ENCODE measurements at regions not wholly inside any gene's neighbourhood (a gene's known extent, or its start where the extent isn't known, plus 50 kb on each side); places are given as distances from the start of the nearest gene placed in this dataset.

DNA sequence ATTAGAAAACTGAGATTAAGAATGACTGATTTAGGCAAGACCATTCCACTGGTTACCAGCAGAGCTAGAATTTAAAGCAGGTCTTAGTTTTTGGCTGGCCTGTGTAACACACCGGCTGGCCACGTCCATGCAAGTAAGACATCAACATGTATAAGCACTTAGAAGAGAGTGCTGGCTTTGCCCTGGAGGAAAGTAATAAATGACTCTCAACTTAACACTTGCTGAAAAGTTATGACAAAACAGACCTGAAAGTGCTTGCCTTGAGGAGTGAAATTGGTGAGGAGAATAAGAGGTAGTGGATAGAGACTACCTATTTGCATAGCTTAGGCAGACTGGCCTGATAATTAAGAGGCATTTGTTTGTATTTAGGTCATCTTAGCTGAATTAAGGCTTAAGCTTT, 165.7 kb upstream of the KCNJ3 start:
- no peaks in the 10 kb centered on the region for H3K9me3 ChIP-seq
- no peak for DNase-seq
- TF ChIP-seq, protein P1, sequence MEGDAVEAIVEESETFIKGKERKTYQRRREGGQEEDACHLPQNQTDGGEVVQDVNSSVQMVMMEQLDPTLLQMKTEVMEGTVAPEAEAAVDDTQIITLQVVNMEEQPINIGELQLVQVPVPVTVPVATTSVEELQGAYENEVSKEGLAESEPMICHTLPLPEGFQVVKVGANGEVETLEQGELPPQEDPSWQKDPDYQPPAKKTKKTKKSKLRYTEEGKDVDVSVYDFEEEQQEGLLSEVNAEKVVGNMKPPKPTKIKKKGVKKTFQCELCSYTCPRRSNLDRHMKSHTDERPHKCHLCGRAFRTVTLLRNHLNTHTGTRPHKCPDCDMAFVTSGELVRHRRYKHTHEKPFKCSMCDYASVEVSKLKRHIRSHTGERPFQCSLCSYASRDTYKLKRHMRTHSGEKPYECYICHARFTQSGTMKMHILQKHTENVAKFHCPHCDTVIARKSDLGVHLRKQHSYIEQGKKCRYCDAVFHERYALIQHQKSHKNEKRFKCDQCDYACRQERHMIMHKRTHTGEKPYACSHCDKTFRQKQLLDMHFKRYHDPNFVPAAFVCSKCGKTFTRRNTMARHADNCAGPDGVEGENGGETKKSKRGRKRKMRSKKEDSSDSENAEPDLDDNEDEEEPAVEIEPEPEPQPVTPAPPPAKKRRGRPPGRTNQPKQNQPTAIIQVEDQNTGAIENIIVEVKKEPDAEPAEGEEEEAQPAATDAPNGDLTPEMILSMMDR (IDR thresholded peaks at IDR 0.05) = no peak
- no peak for ATAC-seq
- H3K36me3 ChIP-seq = no peaks in the 10 kb centered on the region
- H3K27ac ChIP-seq = no peak overlapping the region
- H3K4me3 ChIP-seq = no peak overlapping the region
- intact Hi-C loops (cut with DNase I) = no loop called here
- H3K4me1 ChIP-seq = no peaks in the 10 kb centered on the region
- H3K27me3 ChIP-seq (ENCODE audit: low read depth) = no peaks in the 10 kb centered on the region

DNA sequence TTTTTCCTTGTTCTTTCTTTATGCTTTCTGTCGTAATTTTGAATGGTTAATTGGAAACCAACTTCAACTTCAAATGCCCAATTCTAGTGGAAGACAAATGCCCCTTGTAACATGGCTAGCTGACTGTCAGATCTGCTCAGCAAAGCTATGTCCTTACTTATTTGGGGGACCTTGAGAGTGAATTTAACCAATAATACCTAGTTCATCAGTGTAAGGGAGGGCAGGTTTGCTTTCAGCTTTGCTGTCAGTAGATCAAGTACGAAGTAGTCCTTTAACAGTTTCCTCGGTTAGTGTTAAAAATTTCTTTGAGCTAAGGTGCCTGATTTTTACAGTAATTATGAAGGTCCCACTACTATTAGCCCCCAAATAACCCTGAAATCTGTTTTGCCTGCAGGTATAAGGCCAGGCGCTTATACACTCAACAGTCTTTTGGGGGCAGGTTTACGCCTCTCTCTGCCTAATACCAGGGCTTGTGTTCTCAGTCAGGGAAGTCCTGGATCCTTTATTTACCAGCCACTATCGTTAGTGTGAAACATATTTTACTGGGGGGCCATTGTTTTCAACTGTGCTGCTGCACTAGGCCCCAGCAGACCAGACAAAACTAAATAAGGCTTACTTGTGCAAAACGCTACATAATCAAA, 165.1 kb upstream of the KCNJ3 start:
- DNase-seq (no peak), ATAC-seq (no peak)
- intact Hi-C loops (cut with DNase I) = no loop called here
- Histone ChIP-seq H3K36me3 (no peaks in the 10 kb centered on the region), H3K4me1 (no peaks in the 10 kb centered on the region), H3K9me3 (no peaks in the 10 kb centered on the region), H3K4me3 (no peak overlapping the region), H3K27me3 (ENCODE audit: low read depth) (no peaks in the 10 kb centered on the region), H3K27ac (no peak overlapping the region)
- TF ChIP-seq, protein P1 (IDR thresholded peaks at IDR 0.05) = no peak

DNA sequence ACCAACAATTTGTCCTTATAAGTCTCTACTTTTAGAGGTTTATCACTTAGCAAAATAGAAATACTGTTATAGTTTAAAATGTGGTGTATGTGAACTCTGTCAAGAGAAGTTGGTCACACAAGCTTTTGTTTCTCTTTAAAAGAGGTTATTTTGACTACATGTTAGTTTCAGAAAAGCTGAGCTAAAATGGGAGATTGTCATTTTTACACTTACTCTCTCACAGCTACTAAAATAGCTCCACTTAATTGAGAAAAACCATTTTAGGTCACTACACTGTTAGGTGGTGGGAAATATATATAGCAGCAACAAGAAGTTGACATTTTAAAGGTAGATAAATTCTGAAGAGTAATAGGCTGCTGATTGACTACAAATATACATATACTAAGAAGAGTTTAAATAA, 161.5 kb upstream of the KCNJ3 start:
- Histone ChIP-seq H3K27ac (no peak overlapping the region), H3K4me3 (no peak overlapping the region), H3K4me1 (no peaks in the 10 kb centered on the region), H3K9me3 (no peaks in the 10 kb centered on the region), H3K36me3 (no peaks in the 10 kb centered on the region), H3K27me3 (ENCODE audit: low read depth) (no peaks in the 10 kb centered on the region)
- intact Hi-C loops (cut with DNase I) = no loop called here
- no peak for ATAC-seq
- TF ChIP-seq, protein P1 (IDR thresholded peaks at IDR 0.05) = no peak
- DNase-seq = no peak

DNA sequence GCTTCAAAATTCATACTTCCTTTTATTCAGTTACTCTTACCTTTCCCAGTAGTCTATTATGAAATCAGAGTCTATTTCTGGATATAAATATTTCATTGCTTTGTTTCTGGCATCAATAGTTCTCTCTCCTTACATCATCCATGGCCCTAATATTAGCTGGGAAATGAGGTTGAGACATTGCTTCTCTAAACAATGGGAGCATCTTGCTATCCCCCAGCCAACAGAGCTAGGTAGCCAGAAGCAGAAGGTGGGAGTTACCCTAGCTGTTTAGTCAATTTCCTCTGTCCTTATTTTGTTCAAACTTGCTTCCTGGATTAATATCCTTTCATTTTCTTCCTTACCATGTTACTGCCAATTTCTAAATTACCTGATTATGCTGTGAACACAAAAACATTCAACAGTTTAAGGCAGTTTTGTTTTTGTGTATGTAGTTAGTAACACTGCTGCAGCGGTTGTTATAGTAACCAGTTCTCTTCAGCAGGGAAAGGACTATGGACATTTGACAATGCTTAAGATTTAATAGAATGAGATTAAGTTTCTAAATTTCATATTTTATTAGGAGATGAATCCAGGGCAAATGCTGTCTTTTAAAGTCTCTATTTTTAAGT, 160.5 kb upstream of the KCNJ3 start:
- intact Hi-C loops (cut with DNase I) = no loop called here

DNA sequence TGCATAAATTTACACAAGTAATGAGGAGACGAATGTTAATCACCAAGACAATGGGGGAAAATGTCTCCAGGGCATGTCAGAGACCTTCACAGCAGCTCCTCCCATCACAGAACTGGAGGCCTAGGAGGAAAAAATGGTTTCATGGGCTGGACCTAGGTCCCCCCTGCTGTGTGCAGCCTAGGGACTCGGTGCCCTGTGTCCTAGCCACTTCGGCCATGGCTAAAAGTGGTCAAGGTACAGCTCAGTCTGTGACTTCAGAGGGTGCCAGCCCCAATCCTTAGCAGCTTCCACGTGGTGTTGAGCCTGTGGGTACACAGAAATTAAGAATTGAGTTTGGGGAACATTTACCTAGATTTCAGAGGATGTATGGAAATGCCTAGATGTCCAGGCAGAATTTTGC, 152.2 kb upstream of the KCNJ3 start:
- intact Hi-C loops (cut with DNase I) = no loop called here
- ATAC-seq (no peak), DNase-seq (no peak)
- Histone ChIP-seq H3K4me1 (no peaks in the 10 kb centered on the region), H3K4me3 (no peak overlapping the region), H3K36me3 (no peaks in the 10 kb centered on the region), H3K27ac (no peak overlapping the region), H3K27me3 (ENCODE audit: low read depth) (no peaks in the 10 kb centered on the region), H3K9me3 (no peaks in the 10 kb centered on the region)
- TF ChIP-seq, protein P1 (IDR thresholded peaks at IDR 0.05) = no peak

More for the DNA sequence above, 160.5 kb upstream of the KCNJ3 start:
- Histone ChIP-seq H3K36me3 (no peaks in the 10 kb centered on the region), H3K9me3 (no peaks in the 10 kb centered on the region), H3K4me1 (no peaks in the 10 kb centered on the region), H3K4me3 (no peak overlapping the region), H3K27me3 (ENCODE audit: low read depth) (no peaks in the 10 kb centered on the region), H3K27ac (no peak overlapping the region)
- ATAC-seq (no peak), DNase-seq (no peak)
- TF ChIP-seq, protein P1 (IDR thresholded peaks at IDR 0.05) = no peak
